Tibial nerve (tissue), 4 donors: ENCODE measurements at regions not wholly inside any gene's neighbourhood (a gene's known extent, or its start where the extent isn't known, plus 50 kb on each side); places are given as distances from the start of the nearest gene placed in this dataset.

Experiments used
- CTCF ChIP-seq, 5 experiments: fragments of 200-600 bp in 3 of 5; fragments of 450-650 bp in 2 of 5; sonication (generic) in 3 of 5; IDR thresholded peaks; one replicate each; pipeline ENCODE4 v1.5.1; 2016 to 2019; ENCODE audit warnings: antibody characterized with exemption in 5 of 5, mild to moderate bottlenecking in 3 of 5, moderate library complexity in 2 of 5
- EP300 ChIP-seq, 2 donors: sonication (generic); formaldehyde crosslinking; IDR thresholded peaks; one replicate each; pipeline ENCODE4 v1.6.1; 2017; ENCODE audit warnings: antibody characterized with exemption in 2 of 2, mild to moderate bottlenecking in 1 of 2
- POLR2A ChIP-seq, 2 donors: fragments of 450-650 bp; IDR thresholded peaks; one replicate each; pipeline ENCODE4 v1.6.1; 2017; ENCODE audit warnings: antibody characterized with exemption in 2 of 2, mild to moderate bottlenecking in 2 of 2, moderate library complexity in 2 of 2

GRCh38 chr4:119696963-119697362, 68.4 kb upstream of the PDE5A start:
- TF ChIP-seq CTCF (IDR thresholded peaks at IDR 0.05) (no peak), POLR2A (IDR thresholded peaks at IDR 0.05) (no peak), EP300 (IDR thresholded peaks at IDR 0.05) (no peak)
